IMR-90 (cell line): ENCODE measurements at regions not wholly inside any gene's neighbourhood (a gene's known extent, or its start where the extent isn't known, plus 50 kb on each side); places are given as distances from the start of the nearest gene placed in this dataset.
"Not testable (repeated sequence)": the region's sequence is repeated elsewhere in the genome, so short reads cannot be mapped to it uniquely, and the experiment has no call there.

Experiments used
- ATAC-seq: fragments of 200-7000 bp; cut with Tn5 transposase; 2 replicates; pipeline ENCODE4 v1.9.1; 2020; ENCODE audit warnings: low read depth, mild to moderate bottlenecking, moderate library complexity
- BruUV-seq: library from RNA; stranded (reverse); fragments of 400-500 nt; replicated peaks from 2 replicates; lab custom pipeline; 2021; lab: Mats Ljungman, UMichigan
- CTCF ChIA-PET: fragments of 300-600 bp; formaldehyde crosslinking; extraction: SDS; loops from one replicate; lab custom pipeline; 2021; ENCODE audit warnings: antibody characterized with exemption; lab: Yijun Ruan, JAX
- POLR2A ChIA-PET: fragments of 300-600 bp; sonication (Branson Sonifier 250); formaldehyde crosslinking; loops from one replicate; lab custom pipeline; 2022; ENCODE audit warnings: antibody characterized with exemption; ENCODE audit not compliant: unreplicated experiment; lab: Charles Lee
- DNase-seq: peaks from one replicate; pipeline ENCODE4 v3.0.0; 2013
- H2AFZ ChIP-seq: replicated peaks from 2 replicates; pipeline ENCODE3; 2013; ENCODE audit warnings: low read length, mild to moderate bottlenecking; ENCODE audit not compliant: poor library complexity
- H2AK5ac ChIP-seq: 2 replicates; pipeline ENCODE4 v1.6.1; 2013; ENCODE audit warnings: low read depth, low read length, inconsistent platforms
- H2AK9ac ChIP-seq: replicated peaks from 2 replicates; pipeline ENCODE3; 2013; ENCODE audit warnings: mild to moderate bottlenecking, low read depth, low read length, moderate library complexity; ENCODE audit not compliant: poor library complexity
- H2BK120ac ChIP-seq: 2 replicates; pipeline ENCODE4 v1.6.1; 2013; ENCODE audit warnings: low read depth, low read length, inconsistent platforms
- H2BK15ac ChIP-seq: 3 replicates; pipeline ENCODE4 v1.6.1; 2013; ENCODE audit warnings: low read depth, low read length, inconsistent platforms
- H2BK20ac ChIP-seq: 2 replicates; pipeline ENCODE4 v1.6.1; 2013; ENCODE audit warnings: low read depth, mild to moderate bottlenecking, inconsistent platforms, low read length, moderate library complexity
- H2BK5ac ChIP-seq: 2 replicates; pipeline ENCODE4 v1.6.1; 2013; ENCODE audit warnings: mild to moderate bottlenecking, low read depth, low read length, inconsistent platforms; ENCODE audit not compliant: poor library complexity, severe bottlenecking
- H3K14ac ChIP-seq: replicated peaks from 2 replicates; pipeline ENCODE4 v1.6.1; 2013; ENCODE audit warnings: low read depth, low read length, inconsistent platforms
- H3K18ac ChIP-seq: 2 replicates; pipeline ENCODE4 v1.6.1; 2013; ENCODE audit warnings: low read depth, low read length, control low read depth
- H3K23ac ChIP-seq: 2 replicates; pipeline ENCODE4 v1.6.1; 2013; ENCODE audit warnings: low read depth, low read length, inconsistent platforms
- H3K27ac ChIP-seq: 2 replicates; pipeline ENCODE4 v1.5.1; 2013; ENCODE audit warnings: mild to moderate bottlenecking, control low read depth, low read length; ENCODE audit not compliant: insufficient read depth
- H3K27me3 ChIP-seq: 2 replicates; pipeline ENCODE4 v1.6.1; 2013; ENCODE audit warnings: low read length; ENCODE audit not compliant: control insufficient read depth, insufficient read depth
- H3K36me3 ChIP-seq: 2 replicates; pipeline ENCODE4 v1.6.1; 2013; ENCODE audit warnings: low read length, mixed read lengths; ENCODE audit not compliant: control insufficient read depth, insufficient read depth
- H3K4ac ChIP-seq: 2 replicates; pipeline ENCODE4 v1.6.1; 2013; ENCODE audit warnings: low read depth, low read length, inconsistent platforms
- H3K4me1 ChIP-seq: 2 replicates; pipeline ENCODE4 v1.6.1; 2013; ENCODE audit warnings: low read length, mixed read lengths; ENCODE audit not compliant: control insufficient read depth, insufficient read depth
- H3K4me2 ChIP-seq: 2 replicates; pipeline ENCODE4 v1.6.1; 2013; ENCODE audit warnings: low read depth, mild to moderate bottlenecking, control low read depth, low read length, moderate library complexity
- H3K4me3 ChIP-seq: 2 replicates; pipeline ENCODE4 v1.5.1; 2013; ENCODE audit warnings: low read depth, mild to moderate bottlenecking, control low read depth, low read length, moderate library complexity; ENCODE audit not compliant: insufficient read depth
- H3K56ac ChIP-seq: 2 replicates; pipeline ENCODE4 v1.6.1; 2013; ENCODE audit warnings: low read length, inconsistent platforms; ENCODE audit not compliant: insufficient read depth; ENCODE audit errors: extremely low read depth
- H3K79me1 ChIP-seq, 2 experiments: 2 replicates each; pipeline ENCODE4 v1.6.1; 2013; ENCODE audit warnings: low read length in 2 of 2, inconsistent platforms in 1 of 2, low read depth in 1 of 2
- H3K9ac ChIP-seq: 2 replicates; pipeline ENCODE4 v1.6.1; 2013; ENCODE audit warnings: low read depth, low read length, control low read depth
- H3K9me1 ChIP-seq: 2 replicates; pipeline ENCODE4 v1.6.1; 2013; ENCODE audit warnings: low read length, inconsistent platforms; ENCODE audit not compliant: insufficient read depth
- H3K9me3 ChIP-seq: 2 replicates; pipeline ENCODE4 v1.6.1; 2013; ENCODE audit warnings: low read length; ENCODE audit not compliant: control insufficient read depth, insufficient read depth
- H4K20me1 ChIP-seq: 2 replicates; pipeline ENCODE4 v1.6.1; 2013; ENCODE audit warnings: low read length, inconsistent platforms; ENCODE audit not compliant: insufficient read depth
- H4K5ac ChIP-seq: 2 replicates; pipeline ENCODE4 v1.6.1; 2013; ENCODE audit warnings: mild to moderate bottlenecking, low read depth, low read length, control low read depth
- H4K8ac ChIP-seq, 2 experiments: 2 replicates each; pipeline ENCODE4 v1.6.1; 2013; ENCODE audit warnings: low read depth in 2 of 2, low read length in 2 of 2, control low read depth in 1 of 2, inconsistent platforms in 1 of 2
- H4K91ac ChIP-seq: 2 replicates; pipeline ENCODE4 v1.6.1; 2013; ENCODE audit warnings: low read depth, low read length, inconsistent platforms; ENCODE audit not compliant: insufficient read depth
- WGBS, 2 experiments: methylation state at CpG; one replicate each; pipeline versions ENCODE4 v1.1.5 to v1.1.7; 2013; ENCODE audit warnings: missing lambda C conversion rate in 2 of 2; ENCODE audit not compliant: insufficient read length in 1 of 2; ENCODE audit errors: extremely low coverage in 2 of 2; 5-methylcytosine and 5-hydroxymethylcytosine counted together
- dilution Hi-C: fragments of 300-500 bp; cut with HindIII; formaldehyde crosslinking; loops from one replicate; pipeline ENCODE4 v1.14.3; 2018; ENCODE audit warnings: low sequenced_read_pairs; ENCODE audit not compliant: unreplicated experiment
- in situ Hi-C: fragments of 300-500 bp; cut with MboI; formaldehyde crosslinking; loops from 3 replicates; pipeline ENCODE4 v1.14.3; 2019; ENCODE audit warnings: low sequenced_read_pairs, inconsistent platforms, mixed read lengths
- intact Hi-C: fragments of 100-400 bp; cut with micrococcal nuclease; formaldehyde crosslinking; loops from 2 replicates; pipeline ENCODE4 v1.10.0; 2022

DNA sequence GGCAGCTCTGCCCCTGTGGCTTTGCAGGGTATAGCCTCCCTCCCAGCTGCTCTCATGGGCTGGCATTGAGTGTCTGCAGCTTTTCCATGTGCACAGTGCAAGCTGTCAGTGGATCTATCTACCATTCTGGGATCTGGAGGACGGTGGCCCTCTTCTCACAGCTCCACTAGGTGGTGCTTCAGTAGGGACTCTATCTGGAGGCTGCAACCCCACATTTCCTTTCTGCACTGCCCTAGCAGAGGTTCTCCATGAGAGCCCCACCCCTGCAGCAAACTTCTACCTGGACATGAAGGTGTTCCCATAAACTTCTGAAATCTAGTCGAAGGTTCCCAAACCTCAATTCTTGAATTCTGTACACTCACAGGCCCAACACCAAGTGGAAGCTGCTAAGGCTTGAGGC lies 292.5 kb downstream of the C11orf87 start:
- H2BK120ac ChIP-seq, H4K20me1 ChIP-seq, H4K8ac ChIP-seq, H2AFZ ChIP-seq, H2BK20ac ChIP-seq, H3K4me2 ChIP-seq, H2BK5ac ChIP-seq, ATAC-seq, H3K56ac ChIP-seq, POLR2A ChIA-PET, dilution Hi-C loops, H3K4me1 ChIP-seq, BruUV-seq, H3K14ac ChIP-seq, CTCF ChIA-PET, DNase-seq, H2AK5ac ChIP-seq, H4K91ac ChIP-seq, H2BK15ac ChIP-seq, intact Hi-C loops, H3K4me3 ChIP-seq, H3K79me1 ChIP-seq, H3K18ac ChIP-seq, H3K23ac ChIP-seq, H3K9me1 ChIP-seq, in situ Hi-C loops, H2AK9ac ChIP-seq, H3K9ac ChIP-seq, H3K27me3 ChIP-seq, H3K27ac ChIP-seq, H3K36me3 ChIP-seq, H3K4ac ChIP-seq, H3K9me3 ChIP-seq, H4K5ac ChIP-seq: not testable (repeated sequence)
- WGBS, 2 experiments, result 100% methylated on average over 1 of the region's 2 CpGs; no CpG with 5 or more reads in 1 of the 2 experiments

DNA sequence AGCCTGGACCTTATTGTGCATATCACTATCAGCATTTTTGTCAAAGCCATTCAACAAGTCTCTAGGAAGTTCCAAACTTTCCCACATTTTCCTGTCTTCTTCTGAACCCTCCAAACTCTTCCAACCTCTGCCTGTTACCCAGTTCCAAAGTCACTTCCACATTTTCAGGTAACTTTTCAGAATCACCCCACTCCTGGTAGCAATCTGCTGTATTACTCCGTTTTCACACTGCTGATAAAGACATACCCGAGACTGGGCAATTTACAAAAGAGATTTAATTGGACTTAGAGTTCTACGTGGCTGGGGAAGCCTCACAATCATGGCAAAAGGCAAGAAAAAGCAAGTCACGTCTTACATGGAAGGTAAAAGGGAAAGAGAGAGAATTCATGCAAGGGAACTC lies 293.4 kb downstream of the C11orf87 start:
- DNase-seq, H3K9ac ChIP-seq, H4K91ac ChIP-seq, H2AFZ ChIP-seq, H3K56ac ChIP-seq, H2BK15ac ChIP-seq, H3K36me3 ChIP-seq, H4K8ac ChIP-seq, intact Hi-C loops, POLR2A ChIA-PET, H3K23ac ChIP-seq, H2AK5ac ChIP-seq, H2AK9ac ChIP-seq, H4K20me1 ChIP-seq, H3K27ac ChIP-seq, H2BK120ac ChIP-seq, H3K4ac ChIP-seq, H2BK20ac ChIP-seq, H3K79me1 ChIP-seq, H3K18ac ChIP-seq, ATAC-seq, H4K5ac ChIP-seq, CTCF ChIA-PET, H3K4me1 ChIP-seq, H3K27me3 ChIP-seq, H3K9me3 ChIP-seq, dilution Hi-C loops, H3K9me1 ChIP-seq, BruUV-seq, H3K4me3 ChIP-seq, H3K14ac ChIP-seq, H2BK5ac ChIP-seq, in situ Hi-C loops, H3K4me2 ChIP-seq: not testable (repeated sequence)
- no CpG with 5 or more reads among the region's 4 CpGs for WGBS, 2 experiments
